Neural progenitor cell (in vitro differentiated cells): ENCODE measurements at regions not wholly inside any gene's neighbourhood (a gene's known extent, or its start where the extent isn't known, plus 50 kb on each side); places are given as distances from the start of the nearest gene placed in this dataset.
"Not testable (repeated sequence)": the region's sequence is repeated elsewhere in the genome, so short reads cannot be mapped to it uniquely, and the experiment has no call there.

Source experiments
- DNase-seq: peaks from one replicate; pipeline ENCODE4 v3.0.0-alpha.2; 2016; ENCODE audit warnings: low spot score
- H2AFZ ChIP-seq: fragments of 200-600 bp; sonication (generic); replicated peaks from 2 replicates; pipeline ENCODE4 v1.6.1; 2016; ENCODE audit warnings: antibody characterized with exemption
- H3F3A ChIP-seq: fragments of 200-600 bp; sonication (generic); 2 replicates; pipeline ENCODE4 v1.6.1; 2016; ENCODE audit warnings: antibody characterized with exemption, low read depth
- H3K27ac ChIP-seq: fragments of 200-600 bp; sonication (generic); 2 replicates; pipeline ENCODE4 v1.5.1; 2016; ENCODE audit warnings: mild to moderate bottlenecking
- H3K27me3 ChIP-seq: fragments of 200-600 bp; sonication (generic); 2 replicates; pipeline ENCODE4 v1.6.1; 2016; ENCODE audit warnings: mild to moderate bottlenecking, moderate library complexity
- H3K36me3 ChIP-seq: fragments of 200-600 bp; sonication (generic); 2 replicates; pipeline ENCODE4 v1.5.1; 2016
- H3K4me1 ChIP-seq: fragments of 200-600 bp; sonication (generic); 2 replicates; pipeline ENCODE4 v1.6.1; 2016; ENCODE audit warnings: mixed run types
- H3K4me2 ChIP-seq: fragments of 200-600 bp; sonication (generic); 2 replicates; pipeline ENCODE4 v1.6.1; 2016
- H3K4me3 ChIP-seq: fragments of 200-600 bp; sonication (generic); 2 replicates; pipeline ENCODE4 v1.5.1; 2016
- H3K79me2 ChIP-seq: fragments of 200-600 bp; sonication (generic); 2 replicates; pipeline ENCODE4 v1.6.1; 2016; ENCODE audit warnings: low read depth
- H3K9ac ChIP-seq: fragments of 200-600 bp; sonication (generic); 2 replicates; pipeline ENCODE4 v1.6.1; 2016
- H3K9me3 ChIP-seq: fragments of 200-600 bp; sonication (generic); 2 replicates; pipeline ENCODE4 v1.5.1; 2016; ENCODE audit warnings: low read depth
- H4K20me1 ChIP-seq: fragments of 200-600 bp; sonication (generic); 2 replicates; pipeline ENCODE4 v1.6.1; 2016; ENCODE audit warnings: low read depth
- H3K27ac Mint-ChIP-seq: 3 replicates; pipeline ENCODE4 v1.8.0; 2021; ENCODE audit warnings: mixed read lengths
- H3K27me3 Mint-ChIP-seq: 2 replicates; pipeline ENCODE4 v1.8.0; 2022; ENCODE audit warnings: low read depth, mild to moderate bottlenecking, inconsistent platforms, moderate library complexity, mixed read lengths; ENCODE audit not compliant: insufficient read depth
- H3K36me3 Mint-ChIP-seq: 3 replicates; pipeline ENCODE4 v1.8.0; 2021; ENCODE audit warnings: mixed read lengths
- H3K4me1 Mint-ChIP-seq: 3 replicates; pipeline ENCODE4 v1.8.0; 2021; ENCODE audit warnings: mixed read lengths
- H3K4me3 Mint-ChIP-seq: 3 replicates; pipeline ENCODE4 v1.8.0; 2021; ENCODE audit warnings: mild to moderate bottlenecking, moderate library complexity, mixed read lengths
- H3K9me3 Mint-ChIP-seq: 3 replicates; pipeline ENCODE4 v1.8.0; 2020; ENCODE audit warnings: mixed read lengths
- EZH2 ChIP-seq: fragments of 200-600 bp; sonication (generic); IDR thresholded peaks from 2 replicates; pipeline ENCODE4 v1.6.1; 2017; ENCODE audit warnings: antibody characterized with exemption, mild to moderate bottlenecking, moderate library complexity
- EZH2phosphoT487 ChIP-seq: fragments of 200-600 bp; sonication (generic); IDR thresholded peaks from 2 replicates; pipeline ENCODE4 v1.6.1; 2017; ENCODE audit warnings: antibody characterized with exemption
- TF ChIP-seq, protein P1 (sequence below): fragments of 200-600 bp; sonication (generic); IDR thresholded peaks from 2 replicates; pipeline ENCODE4 v1.5.1; 2017; ENCODE audit warnings: antibody characterized with exemption, mild to moderate bottlenecking

GRCh38 chr13:76285463-76285862 is 600.7 kb downstream of the KCTD12 start:
- H4K20me1 ChIP-seq: no peaks in the 10 kb centered on the region
- H3K9ac ChIP-seq: no peak overlapping the region
- peaks cover under 1% of the 10 kb centered on the region for H3K27me3 Mint-ChIP-seq
- DNase-seq: no peak
- no peaks in the 10 kb centered on the region for H3K4me1 Mint-ChIP-seq
- H3K27ac Mint-ChIP-seq: no peak overlapping the region
- H3K9me3 Mint-ChIP-seq: peaks cover 2% of the 10 kb centered on the region
- H2AFZ ChIP-seq: no peak overlapping the region
- no peaks in the 10 kb centered on the region for H3K36me3 ChIP-seq
- no peak overlapping the region for H3K4me3 Mint-ChIP-seq
- H3K4me3 ChIP-seq: no peak overlapping the region
- no peaks in the 10 kb centered on the region for H3K9me3 ChIP-seq
- no peaks in the 10 kb centered on the region for H3F3A ChIP-seq
- no peaks in the 10 kb centered on the region for H3K27me3 ChIP-seq
- H3K4me2 ChIP-seq: no peak overlapping the region
- H3K79me2 ChIP-seq: no peaks in the 10 kb centered on the region
- TF ChIP-seq, protein P1, sequence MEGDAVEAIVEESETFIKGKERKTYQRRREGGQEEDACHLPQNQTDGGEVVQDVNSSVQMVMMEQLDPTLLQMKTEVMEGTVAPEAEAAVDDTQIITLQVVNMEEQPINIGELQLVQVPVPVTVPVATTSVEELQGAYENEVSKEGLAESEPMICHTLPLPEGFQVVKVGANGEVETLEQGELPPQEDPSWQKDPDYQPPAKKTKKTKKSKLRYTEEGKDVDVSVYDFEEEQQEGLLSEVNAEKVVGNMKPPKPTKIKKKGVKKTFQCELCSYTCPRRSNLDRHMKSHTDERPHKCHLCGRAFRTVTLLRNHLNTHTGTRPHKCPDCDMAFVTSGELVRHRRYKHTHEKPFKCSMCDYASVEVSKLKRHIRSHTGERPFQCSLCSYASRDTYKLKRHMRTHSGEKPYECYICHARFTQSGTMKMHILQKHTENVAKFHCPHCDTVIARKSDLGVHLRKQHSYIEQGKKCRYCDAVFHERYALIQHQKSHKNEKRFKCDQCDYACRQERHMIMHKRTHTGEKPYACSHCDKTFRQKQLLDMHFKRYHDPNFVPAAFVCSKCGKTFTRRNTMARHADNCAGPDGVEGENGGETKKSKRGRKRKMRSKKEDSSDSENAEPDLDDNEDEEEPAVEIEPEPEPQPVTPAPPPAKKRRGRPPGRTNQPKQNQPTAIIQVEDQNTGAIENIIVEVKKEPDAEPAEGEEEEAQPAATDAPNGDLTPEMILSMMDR: no peak
- no peak for TF ChIP-seq EZH2
- TF ChIP-seq EZH2phosphoT487: no peak
- H3K4me1 ChIP-seq: peaks cover 3% of the 10 kb centered on the region
- no peaks in the 10 kb centered on the region for H3K36me3 Mint-ChIP-seq
- H3K27ac ChIP-seq: no peak overlapping the region

- H3K79me2 ChIP-seq, H3K9me3 ChIP-seq, H3K4me3 ChIP-seq, H2AFZ ChIP-seq, H3K9me3 Mint-ChIP-seq, H3K36me3 Mint-ChIP-seq, H3K4me2 ChIP-seq, H3K27me3 Mint-ChIP-seq, H3K4me1 Mint-ChIP-seq, H3K36me3 ChIP-seq, H3K9ac ChIP-seq, DNase-seq, H3K27me3 ChIP-seq, H3K4me1 ChIP-seq, H3K27ac ChIP-seq, H3K27ac Mint-ChIP-seq, H4K20me1 ChIP-seq, H3F3A ChIP-seq, H3K4me3 Mint-ChIP-seq: not testable (repeated sequence)
These were observed 606.4 kb downstream of the KCTD12 start for GRCh38 chr13:76279766-76280165.

- Histone ChIP-seq H3K79me2 (no peaks in the 10 kb centered on the region), H3K4me3 (no peak overlapping the region), H3K9me3 (no peaks in the 10 kb centered on the region), H2AFZ (no peak overlapping the region), H3K9ac (no peak overlapping the region), H3K4me1 (no peaks in the 10 kb centered on the region), H3K36me3 (no peaks in the 10 kb centered on the region), H3K27ac (no peak overlapping the region), H4K20me1 (no peaks in the 10 kb centered on the region), H3K27me3 (no peaks in the 10 kb centered on the region), H3K4me2 (no peak overlapping the region), H3F3A (no peaks in the 10 kb centered on the region)
- no peak overlapping the region for H3K27ac Mint-ChIP-seq
- H3K9me3 Mint-ChIP-seq: peaks cover 13% of the 10 kb centered on the region
- no peak overlapping the region for H3K4me3 Mint-ChIP-seq
- no peaks in the 10 kb centered on the region for H3K4me1 Mint-ChIP-seq
- peaks cover 2% of the 10 kb centered on the region for H3K27me3 Mint-ChIP-seq
- no peaks in the 10 kb centered on the region for H3K36me3 Mint-ChIP-seq
- no peak for DNase-seq
- TF ChIP-seq EZH2 (no peak), EZH2phosphoT487 (no peak)
- TF ChIP-seq, protein P1: no peak
These were observed 614.4 kb downstream of the KCTD12 start for GRCh38 chr13:76271728-76272232.

- H3K27me3 ChIP-seq, H3K79me2 ChIP-seq, H3K4me2 ChIP-seq, H3K4me3 Mint-ChIP-seq, H3K27ac ChIP-seq, DNase-seq, H3K36me3 Mint-ChIP-seq, H3K4me1 Mint-ChIP-seq, H3K9ac ChIP-seq, H3K27ac Mint-ChIP-seq, H3K36me3 ChIP-seq, H3K4me1 ChIP-seq, H2AFZ ChIP-seq, H4K20me1 ChIP-seq, H3F3A ChIP-seq, H3K4me3 ChIP-seq, H3K9me3 ChIP-seq, H3K27me3 Mint-ChIP-seq: not testable (repeated sequence)
- H3K9me3 Mint-ChIP-seq: peaks cover 13% of the 10 kb centered on the region
These were observed 617.9 kb downstream of the KCTD12 start for GRCh38 chr13:76268307-76268706.
